ENCODE measurements at regions not wholly inside any gene's neighbourhood (a gene's known extent, or its start where the extent isn't known, plus 50 kb on each side); places are given as distances from the start of the nearest gene placed in this dataset.
"Not testable (repeated sequence)": the region's sequence is repeated elsewhere in the genome, so short reads cannot be mapped to it uniquely, and the experiment has no call there.

GRCh38 chr6:164741938-164742451 is 567.4 kb downstream of the C6orf118 start:
- no peak overlapping the region for H4K91ac ChIP-seq (ENCODE audit: low read length)
- no peaks in the 10 kb centered on the region for H3K9me3 ChIP-seq (ENCODE audit: control insufficient read depth, low read length)
- H3K23ac ChIP-seq (ENCODE audit: low read length in 2 of 2) = no peak overlapping the region
- H2AK5ac ChIP-seq (ENCODE audit: low read length, severe bottlenecking) = no peak overlapping the region
- H3K9ac ChIP-seq (ENCODE audit: low read length) = no peak overlapping the region
- H2BK12ac ChIP-seq (ENCODE audit: low read length in 2 of 2) = no peak overlapping the region
- no peak overlapping the region for H3K4ac ChIP-seq (ENCODE audit: low read depth in 1 of 2, low read length in 2 of 2)
- H3K4me3 ChIP-seq (ENCODE audit: insufficient read depth in 1 of 2, low read depth in 1 of 2, low read length in 2 of 2) = peak overlapping the region in 1 of 2 experiments; percentile 22
- H3K4me1 ChIP-seq (ENCODE audit: control insufficient read depth, insufficient read depth, low read depth, low read length) = no peaks in the 10 kb centered on the region
- H4K8ac ChIP-seq (ENCODE audit: low read length) = no peak overlapping the region
- H3K36me3 ChIP-seq (ENCODE audit: control insufficient read depth in 1 of 2, insufficient read depth in 2 of 2, low read depth in 1 of 2, low read length in 2 of 2) = no peaks in the 10 kb centered on the region
- H3K18ac ChIP-seq (ENCODE audit: low read depth in 1 of 2, low read length in 2 of 2) = no peak overlapping the region
- 66% methylated on average over 3 of the region's 3 CpGs for WGBS
- H2AFZ ChIP-seq (ENCODE audit: low read depth, low read length) = no peak overlapping the region
- DNase-seq = no peak
- no peak overlapping the region for H2BK120ac ChIP-seq (ENCODE audit: low read depth, low read length)
- no peak overlapping the region for H3K14ac ChIP-seq (ENCODE audit: low read length in 2 of 2)
- H3K79me1 ChIP-seq (replicated peaks; ENCODE audit: low read length, poor library complexity, severe bottlenecking) = no peaks in the 10 kb centered on the region
- H3K4me2 ChIP-seq (ENCODE audit: low read length, poor library complexity, severe bottlenecking) = no peak overlapping the region
- H3K27me3 ChIP-seq (ENCODE audit: control insufficient read depth in 1 of 2, insufficient read depth in 1 of 2, low read length in 2 of 2) = no peaks in the 10 kb centered on the region
- no peak overlapping the region for H2BK5ac ChIP-seq (ENCODE audit: low read depth, low read length, poor library complexity, severe bottlenecking)
- H3K27ac ChIP-seq (ENCODE audit: low read length, poor library complexity, severe bottlenecking) = no peak overlapping the region
- H2BK15ac ChIP-seq (ENCODE audit: low read depth, poor library complexity, severe bottlenecking) = no peak overlapping the region

- H2BK5ac ChIP-seq (ENCODE audit: low read depth, low read length, poor library complexity, severe bottlenecking); H4K8ac ChIP-seq (ENCODE audit: low read length); H3K4ac ChIP-seq (ENCODE audit: low read depth in 1 of 2, low read length in 2 of 2); H3K27ac ChIP-seq (ENCODE audit: low read length, poor library complexity, severe bottlenecking); H2BK120ac ChIP-seq (ENCODE audit: low read depth, low read length); H3K9me3 ChIP-seq (ENCODE audit: control insufficient read depth, low read length); H2BK15ac ChIP-seq (ENCODE audit: low read depth, poor library complexity, severe bottlenecking); H2BK12ac ChIP-seq (ENCODE audit: low read length in 2 of 2); H2AFZ ChIP-seq (ENCODE audit: low read depth, low read length); H3K4me1 ChIP-seq (ENCODE audit: control insufficient read depth, insufficient read depth, low read depth, low read length); H3K9ac ChIP-seq (ENCODE audit: low read length); H2AK5ac ChIP-seq (ENCODE audit: low read length, severe bottlenecking); H3K18ac ChIP-seq (ENCODE audit: low read depth in 1 of 2, low read length in 2 of 2); H3K36me3 ChIP-seq (ENCODE audit: control insufficient read depth in 1 of 2, insufficient read depth in 2 of 2, low read depth in 1 of 2, low read length in 2 of 2); H3K14ac ChIP-seq (ENCODE audit: low read length in 2 of 2); H3K4me3 ChIP-seq (ENCODE audit: insufficient read depth in 1 of 2, low read depth in 1 of 2, low read length in 2 of 2); H4K91ac ChIP-seq (ENCODE audit: low read length); H3K4me2 ChIP-seq (ENCODE audit: low read length, poor library complexity, severe bottlenecking); DNase-seq; H3K23ac ChIP-seq (ENCODE audit: low read length in 2 of 2); H3K79me1 ChIP-seq (replicated peaks; ENCODE audit: low read length, poor library complexity, severe bottlenecking); H3K27me3 ChIP-seq (ENCODE audit: control insufficient read depth in 1 of 2, insufficient read depth in 1 of 2, low read length in 2 of 2): not testable (repeated sequence)
- 94% methylated on average over 17 of the region's 25 CpGs for WGBS
Measured at GRCh38 chr6:164736090-164736489, 573.3 kb downstream of the C6orf118 start.

- Histone ChIP-seq H2BK15ac (ENCODE audit: low read depth, poor library complexity, severe bottlenecking) (no peak overlapping the region), H3K27ac (ENCODE audit: low read length, poor library complexity, severe bottlenecking) (no peak overlapping the region)
- DNase-seq = no peak
Measured at GRCh38 chr6:164731539-164731938, 577.9 kb downstream of the C6orf118 start.

GRCh38 chr6:164721460-164721859 is 587.9 kb downstream of the C6orf118 start:
- Histone ChIP-seq H3K9me3 (ENCODE audit: control insufficient read depth, low read length) (peaks cover 12% of the 10 kb centered on the region), H3K27me3 (ENCODE audit: control insufficient read depth in 1 of 2, insufficient read depth in 1 of 2, low read length in 2 of 2) (no peaks in the 10 kb centered on the region), H2BK12ac (ENCODE audit: low read length in 2 of 2) (no peak overlapping the region), H3K9ac (ENCODE audit: low read length) (no peak overlapping the region), H3K23ac (ENCODE audit: low read length in 2 of 2) (no peak overlapping the region), H3K27ac (ENCODE audit: low read length, poor library complexity, severe bottlenecking) (no peak overlapping the region), H3K4me1 (ENCODE audit: control insufficient read depth, insufficient read depth, low read depth, low read length) (no peaks in the 10 kb centered on the region), H3K36me3 (ENCODE audit: control insufficient read depth in 1 of 2, insufficient read depth in 2 of 2, low read depth in 1 of 2, low read length in 2 of 2) (no peaks in the 10 kb centered on the region), H3K79me1 (replicated peaks; ENCODE audit: low read length, poor library complexity, severe bottlenecking) (no peaks in the 10 kb centered on the region), H2BK120ac (ENCODE audit: low read depth, low read length) (no peak overlapping the region), H3K4me3 (ENCODE audit: insufficient read depth in 1 of 2, low read depth in 1 of 2, low read length in 2 of 2) (no peak overlapping the region), H4K91ac (ENCODE audit: low read length) (no peak overlapping the region), H3K4ac (ENCODE audit: low read depth in 1 of 2, low read length in 2 of 2) (no peak overlapping the region), H2BK5ac (ENCODE audit: low read depth, low read length, poor library complexity, severe bottlenecking) (no peak overlapping the region), H4K8ac (ENCODE audit: low read length) (no peak overlapping the region), H3K14ac (ENCODE audit: low read length in 2 of 2) (no peak overlapping the region), H3K4me2 (ENCODE audit: low read length, poor library complexity, severe bottlenecking) (no peak overlapping the region), H2AFZ (ENCODE audit: low read depth, low read length) (no peak overlapping the region), H2BK15ac (ENCODE audit: low read depth, poor library complexity, severe bottlenecking) (no peak overlapping the region), H2AK5ac (ENCODE audit: low read length, severe bottlenecking) (no peak overlapping the region), H3K18ac (ENCODE audit: low read depth in 1 of 2, low read length in 2 of 2) (no peak overlapping the region)
- 50% methylated on average over 2 of the region's 4 CpGs for WGBS
- no peak for DNase-seq

More at GRCh38 chr6:164731539-164731938, 577.9 kb downstream of the C6orf118 start:
- WGBS = 76% methylated on average over 2 of the region's 4 CpGs
- Histone ChIP-seq H4K91ac (ENCODE audit: low read length) (no peak overlapping the region), H3K4me2 (ENCODE audit: low read length, poor library complexity, severe bottlenecking) (no peak overlapping the region), H4K8ac (ENCODE audit: low read length) (no peak overlapping the region), H3K4me1 (ENCODE audit: control insufficient read depth, insufficient read depth, low read depth, low read length) (no peaks in the 10 kb centered on the region), H3K27me3 (ENCODE audit: control insufficient read depth in 1 of 2, insufficient read depth in 1 of 2, low read length in 2 of 2) (no peaks in the 10 kb centered on the region), H2AFZ (ENCODE audit: low read depth, low read length) (no peak overlapping the region), H3K18ac (ENCODE audit: low read depth in 1 of 2, low read length in 2 of 2) (no peak overlapping the region), H3K79me1 (replicated peaks; ENCODE audit: low read length, poor library complexity, severe bottlenecking) (no peaks in the 10 kb centered on the region), H3K4ac (ENCODE audit: low read depth in 1 of 2, low read length in 2 of 2) (no peak overlapping the region), H2BK5ac (ENCODE audit: low read depth, low read length, poor library complexity, severe bottlenecking) (no peak overlapping the region), H3K36me3 (ENCODE audit: control insufficient read depth in 1 of 2, insufficient read depth in 2 of 2, low read depth in 1 of 2, low read length in 2 of 2) (no peaks in the 10 kb centered on the region), H3K14ac (ENCODE audit: low read length in 2 of 2) (no peak overlapping the region), H2BK12ac (ENCODE audit: low read length in 2 of 2) (no peak overlapping the region), H2BK120ac (ENCODE audit: low read depth, low read length) (no peak overlapping the region), H3K9ac (ENCODE audit: low read length) (no peak overlapping the region), H3K4me3 (ENCODE audit: insufficient read depth in 1 of 2, low read depth in 1 of 2, low read length in 2 of 2) (no peak overlapping the region), H3K23ac (ENCODE audit: low read length in 2 of 2) (no peak overlapping the region), H2AK5ac (ENCODE audit: low read length, severe bottlenecking) (no peak overlapping the region), H3K9me3 (ENCODE audit: control insufficient read depth, low read length) (peaks cover 4% of the 10 kb centered on the region)
